ENCODE measurements at regions not wholly inside any gene's neighbourhood (a gene's known extent, or its start where the extent isn't known, plus 50 kb on each side); places are given as distances from the start of the nearest gene placed in this dataset.

GRCh38 chr2:217219164-217219520, 359.3 kb upstream of the TNP1 start:
- no peak for DNase-seq

GRCh38 chr2:217218269-217219163, 358.7 kb upstream of the TNP1 start:
- DNase-seq = no peak

GRCh38 chr2:217216982-217217381, 357.1 kb upstream of the TNP1 start:
- no peak for DNase-seq

GRCh38 chr2:217216316-217216715, 356.5 kb upstream of the TNP1 start:
- DNase-seq = no peak

- no peak for DNase-seq
These were observed 356.0 kb upstream of the TNP1 start for GRCh38 chr2:217215877-217216276.

- DNase-seq = no peak
These were observed 349.0 kb upstream of the TNP1 start for GRCh38 chr2:217208867-217209266.

GRCh38 chr2:217207699-217208010, 347.8 kb upstream of the TNP1 start:
- no peak for DNase-seq

GRCh38 chr2:217206907-217207698, 347.2 kb upstream of the TNP1 start:
- no peak for DNase-seq

GRCh38 chr2:217206016-217206725, 346.3 kb upstream of the TNP1 start:
- DNase-seq = no peak

- no peak for DNase-seq
These were observed 344.5 kb upstream of the TNP1 start for GRCh38 chr2:217204358-217204757.

- DNase-seq = no peak
These were observed 343.2 kb upstream of the TNP1 start for GRCh38 chr2:217203086-217203485.

- no peak for DNase-seq
These were observed 339.4 kb upstream of the TNP1 start for GRCh38 chr2:217199255-217199630.

GRCh38 chr2:217195658-217196446, 336.0 kb upstream of the TNP1 start:
- no peak for DNase-seq

GRCh38 chr2:217195016-217195415, 335.2 kb upstream of the TNP1 start:
- no peak for DNase-seq

GRCh38 chr2:217193431-217194340, 333.8 kb upstream of the TNP1 start:
- DNase-seq = no peak

GRCh38 chr2:217192366-217192765, 332.5 kb upstream of the TNP1 start:
- no peak for DNase-seq

- DNase-seq = no peak
These were observed 329.9 kb upstream of the TNP1 start for GRCh38 chr2:217189747-217190146.

- no peak for DNase-seq
These were observed 329.3 kb upstream of the TNP1 start for GRCh38 chr2:217189131-217189530.

- DNase-seq = no peak
These were observed 326.9 kb upstream of the TNP1 start for GRCh38 chr2:217186668-217187159.

GRCh38 chr2:217186152-217186551, 326.3 kb upstream of the TNP1 start:
- no peak for DNase-seq

- no peak for DNase-seq
These were observed 325.6 kb upstream of the TNP1 start for GRCh38 chr2:217185265-217185995.
